MM.1S (cell line): ENCODE measurements at regions not wholly inside any gene's neighbourhood (a gene's known extent, or its start where the extent isn't known, plus 50 kb on each side); places are given as distances from the start of the nearest gene placed in this dataset.

ENCODE experiments used
- DNase-seq: peaks from one replicate; pipeline ENCODE4 v3.0.0-alpha.2; 2015
- H2AFZ ChIP-seq: fragments of 300-600 bp; sonication (generic); 2 replicates; pipeline ENCODE4 v1.6.0; 2016; ENCODE audit warnings: antibody characterized with exemption, low read length
- H3F3A ChIP-seq: fragments of 300-600 bp; sonication (generic); 2 replicates; pipeline ENCODE4 v1.6.1; 2016; ENCODE audit warnings: mild to moderate bottlenecking, antibody characterized with exemption, low read length, moderate library complexity, mixed read lengths; ENCODE audit not compliant: insufficient read depth
- H3K27ac ChIP-seq: fragments of 300-600 bp; sonication (generic); 2 replicates; pipeline ENCODE4 v1.5.1; 2016; ENCODE audit warnings: mild to moderate bottlenecking, low read length
- H3K27me3 ChIP-seq: fragments of 300-600 bp; sonication (generic); replicated peaks from 2 replicates; pipeline ENCODE4 v1.6.0; 2016; ENCODE audit warnings: low read length; ENCODE audit not compliant: insufficient read depth
- H3K36me3 ChIP-seq: fragments of 300-600 bp; sonication (generic); replicated peaks from 2 replicates; pipeline ENCODE4 v1.6.1; 2016; ENCODE audit warnings: mild to moderate bottlenecking, low read length, mixed read lengths; ENCODE audit not compliant: insufficient read depth
- H3K4me1 ChIP-seq: fragments of 300-600 bp; sonication (generic); 2 replicates; pipeline ENCODE4 v1.6.1; 2016; ENCODE audit warnings: low read length, mixed read lengths
- H3K4me2 ChIP-seq: fragments of 300-600 bp; sonication (generic); 2 replicates; pipeline ENCODE4 v1.6.0; 2016; ENCODE audit warnings: low read depth, low read length
- H3K4me3 ChIP-seq: fragments of 300-600 bp; sonication (generic); 2 replicates; pipeline ENCODE4 v1.5.1; 2016; ENCODE audit warnings: low read length, mixed read lengths
- H3K79me2 ChIP-seq: fragments of 300-600 bp; sonication (generic); 2 replicates; pipeline ENCODE4 v1.6.1; 2016; ENCODE audit warnings: mixed run types, low read length, mixed read lengths
- H3K9ac ChIP-seq: fragments of 300-600 bp; sonication (generic); 2 replicates; pipeline ENCODE4 v1.6.1; 2016; ENCODE audit warnings: low read length, mixed read lengths
- H3K9me2 ChIP-seq: fragments of 300-600 bp; sonication (generic); replicated peaks from 2 replicates; pipeline ENCODE4 v1.6.1; 2016; ENCODE audit warnings: mild to moderate bottlenecking, low read length, mixed read lengths; ENCODE audit not compliant: insufficient read depth
- H3K9me3 ChIP-seq: fragments of 300-600 bp; sonication (generic); replicated peaks from 2 replicates; pipeline ENCODE4 v1.6.1; 2016; ENCODE audit warnings: mild to moderate bottlenecking, low read length, mixed read lengths; ENCODE audit not compliant: insufficient read depth
- H4K20me1 ChIP-seq: fragments of 300-600 bp; sonication (generic); 2 replicates; pipeline ENCODE4 v1.6.1; 2016; ENCODE audit warnings: mild to moderate bottlenecking, low read length, moderate library complexity, mixed read lengths; ENCODE audit not compliant: insufficient read depth
- CTCF ChIP-seq: fragments of 300-600 bp; sonication (generic); IDR thresholded peaks from 2 replicates; pipeline ENCODE4 v1.5.1; 2016; ENCODE audit warnings: antibody characterized with exemption, low read length, mixed read lengths
- EZH2 ChIP-seq: fragments of 300-600 bp; sonication (generic); optimal IDR thresholded peaks from 2 replicates; pipeline ENCODE3; 2017; ENCODE audit warnings: low read depth, mild to moderate bottlenecking, antibody characterized with exemption, low read length, mixed read lengths
- EZH2phosphoT487 ChIP-seq: fragments of 300-600 bp; sonication (generic); IDR thresholded peaks from 2 replicates; pipeline ENCODE4 v1.6.1; 2018; ENCODE audit warnings: antibody characterized with exemption, low read length

- Histone ChIP-seq H3K27ac (no peak overlapping the region), H3K36me3 (no peaks in the 10 kb centered on the region), H3K9ac (no peak overlapping the region), H3K4me1 (peaks cover 16% of the 10 kb centered on the region), H2AFZ (no peak overlapping the region), H4K20me1 (no peaks in the 10 kb centered on the region), H3K4me2 (no peak overlapping the region), H3K9me2 (no peaks in the 10 kb centered on the region), H3F3A (no peaks in the 10 kb centered on the region), H3K79me2 (peaks cover 57% of the 10 kb centered on the region), H3K27me3 (no peaks in the 10 kb centered on the region), H3K4me3 (no peak overlapping the region), H3K9me3 (no peaks in the 10 kb centered on the region)
- DNase-seq, result no peak
- TF ChIP-seq CTCF (no peak), EZH2 (no peak), EZH2phosphoT487 (no peak)
Measured at GRCh38 chr11:19407677-19408270, 167.0 kb upstream of the E2F8 start.

- TF ChIP-seq EZH2phosphoT487, result no peak
- no peak for TF ChIP-seq CTCF
- no peak for TF ChIP-seq EZH2
- Histone ChIP-seq H3K9ac (no peak overlapping the region), H4K20me1 (no peaks in the 10 kb centered on the region), H3K4me1 (peaks cover 3% of the 10 kb centered on the region), H3K36me3 (no peaks in the 10 kb centered on the region), H3K27ac (no peak overlapping the region), H2AFZ (no peak overlapping the region), H3K4me2 (no peak overlapping the region), H3F3A (no peaks in the 10 kb centered on the region), H3K9me3 (no peaks in the 10 kb centered on the region), H3K9me2 (no peaks in the 10 kb centered on the region), H3K27me3 (no peaks in the 10 kb centered on the region), H3K79me2 (peaks cover 60% of the 10 kb centered on the region), H3K4me3 (no peak overlapping the region)
- DNase-seq, result no peak
Measured at GRCh38 chr11:19405966-19406365, 165.2 kb upstream of the E2F8 start.

- Histone ChIP-seq H2AFZ (no peak overlapping the region), H3K9ac (no peak overlapping the region), H4K20me1 (no peaks in the 10 kb centered on the region), H3K9me2 (no peaks in the 10 kb centered on the region), H3K36me3 (no peaks in the 10 kb centered on the region), H3K27ac (no peak overlapping the region), H3K9me3 (no peaks in the 10 kb centered on the region), H3K27me3 (no peaks in the 10 kb centered on the region), H3K79me2 (peaks cover 57% of the 10 kb centered on the region), H3K4me2 (no peak overlapping the region), H3K4me1 (no peaks in the 10 kb centered on the region), H3K4me3 (no peak overlapping the region), H3F3A (no peaks in the 10 kb centered on the region)
- TF ChIP-seq CTCF (no peak), EZH2phosphoT487 (no peak)
- no peak for DNase-seq
Measured at GRCh38 chr11:19404787-19405186, 164.0 kb upstream of the E2F8 start.
